Activated T-cell treated with anti-CD3 and anti-CD28 coated beads, Interleukin-2, amount 50 U/mL, for 1 hour (primary cell): ENCODE measurements at regions not wholly inside any gene's neighbourhood (a gene's known extent, or its start where the extent isn't known, plus 50 kb on each side); places are given as distances from the start of the nearest gene placed in this dataset.
"Not testable (repeated sequence)": the region's sequence is repeated elsewhere in the genome, so short reads cannot be mapped to it uniquely, and the experiment has no call there.

ENCODE experiments used
- DNase-seq: peaks from one replicate; pipeline ENCODE4 v3.0.0-alpha.2; 2020

DNA sequence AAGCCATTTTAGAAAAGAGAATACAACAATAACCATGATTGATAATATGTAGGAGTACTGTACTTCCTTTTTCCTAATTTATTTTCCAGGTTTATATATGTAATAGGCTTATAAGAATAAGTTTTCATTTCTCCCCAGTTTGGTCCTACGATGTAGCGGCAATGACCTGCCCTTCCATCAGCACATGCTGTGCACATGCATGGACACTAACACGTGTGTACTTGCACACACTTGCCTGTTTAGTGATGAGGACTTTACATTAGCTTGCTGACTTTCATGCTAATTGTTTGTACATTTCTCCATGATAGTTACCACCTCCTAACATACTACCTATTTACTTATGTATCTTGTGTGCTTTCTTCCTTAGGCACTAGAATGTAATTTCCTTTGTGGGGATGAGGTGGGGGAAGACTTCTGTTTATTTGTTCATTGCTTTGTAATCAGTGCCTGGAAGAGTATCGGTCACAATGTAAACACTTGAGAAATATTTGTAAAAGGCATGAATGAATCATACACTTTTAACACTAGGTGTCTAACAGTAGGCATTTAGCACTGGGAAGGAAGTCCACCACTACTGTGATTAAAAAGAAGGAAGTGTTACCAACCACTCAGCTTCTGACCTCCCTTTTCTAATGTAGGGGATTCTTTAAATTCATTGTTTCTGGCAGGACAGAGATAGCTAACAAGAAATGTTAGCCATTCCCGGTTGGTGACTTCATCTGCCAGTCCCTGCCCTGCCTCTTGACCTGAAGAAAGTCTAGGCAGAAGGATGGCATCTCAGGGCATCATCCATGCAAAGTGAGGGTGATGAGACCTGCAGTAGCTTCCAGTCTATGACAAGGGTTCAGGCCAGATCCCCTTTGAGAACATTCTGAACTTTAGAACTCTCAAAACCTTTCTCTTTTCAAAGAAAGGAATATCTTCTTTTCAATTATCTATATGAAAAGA is 120.2 kb upstream of the RAB18 start:
- no peak for DNase-seq

DNA sequence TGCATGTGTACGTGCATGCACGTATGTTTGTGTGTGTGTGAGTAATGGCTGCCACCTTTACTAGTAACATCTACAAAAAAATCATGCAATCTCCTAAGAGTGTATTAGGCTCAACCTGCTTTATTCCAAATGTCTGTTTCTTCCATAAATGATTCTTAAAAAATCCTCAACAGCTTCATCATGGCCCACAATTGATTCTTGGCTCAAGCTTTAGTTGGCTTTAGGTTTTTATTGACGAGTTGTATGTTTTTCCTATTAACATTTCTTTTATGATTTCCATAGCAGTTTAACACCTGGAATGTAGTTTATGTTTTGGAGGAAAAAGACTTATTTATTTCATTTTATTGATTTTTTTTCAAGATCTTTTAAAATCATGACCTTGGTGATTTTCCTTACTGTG is 121.9 kb upstream of the RAB18 start:
- no peak for DNase-seq

- DNase-seq: no peak
These were observed 123.2 kb upstream of the RAB18 start for GRCh38 chr10:27380929-27381358.

DNA sequence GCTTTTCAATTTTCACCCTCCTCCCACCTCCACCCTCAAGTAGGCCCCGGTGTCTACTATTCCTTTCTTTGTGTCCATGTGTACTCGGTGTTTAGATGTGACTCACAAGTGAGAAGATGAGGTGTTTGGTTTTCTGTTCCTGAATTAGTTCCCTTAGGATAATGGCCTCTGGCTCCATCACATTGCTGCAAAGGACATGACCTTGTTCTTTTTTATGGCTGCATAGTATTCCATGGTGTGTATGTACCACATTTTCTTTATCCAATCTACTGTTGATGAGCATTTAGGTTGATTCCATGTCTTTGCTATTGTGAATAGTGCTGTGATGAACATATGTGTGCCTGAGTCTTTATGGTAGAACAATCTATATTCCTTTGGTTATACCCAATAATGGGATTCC is 125.1 kb upstream of the RAB18 start:
- not testable (repeated sequence) for DNase-seq

DNA sequence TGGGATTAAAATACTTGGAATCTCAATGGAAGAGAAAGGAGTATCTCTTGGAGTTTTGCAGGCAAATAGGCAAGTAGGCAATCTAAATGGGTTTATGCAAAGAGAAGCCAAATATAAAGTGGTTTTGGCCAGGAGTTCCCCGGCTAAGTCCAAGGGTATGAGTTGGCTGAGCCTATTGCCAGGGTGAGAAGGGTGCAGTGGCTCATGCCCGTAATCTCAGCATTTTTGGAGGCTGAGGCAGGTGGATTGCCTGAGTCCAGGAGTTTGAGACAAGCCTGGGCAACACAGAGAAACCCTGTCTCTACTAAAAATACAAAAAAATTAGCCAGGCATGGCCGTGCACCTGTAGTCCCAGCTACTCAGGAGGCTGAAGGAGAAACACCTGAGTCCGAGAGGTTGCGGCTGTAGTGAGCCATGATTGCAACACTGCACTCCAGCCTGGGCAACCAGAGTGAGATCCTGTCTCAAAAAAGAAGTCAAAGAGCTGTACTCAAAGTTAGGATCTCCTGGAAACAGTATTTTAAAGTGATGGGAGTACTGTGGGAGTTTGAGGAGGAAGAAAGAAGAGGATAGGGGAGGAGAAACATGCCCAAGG is 130.4 kb upstream of the RAB18 start:
- no peak for DNase-seq

GRCh38 chr10:27372095-27372494 is 131.5 kb upstream of the ACBD5 start:
- DNase-seq: no peak

DNA sequence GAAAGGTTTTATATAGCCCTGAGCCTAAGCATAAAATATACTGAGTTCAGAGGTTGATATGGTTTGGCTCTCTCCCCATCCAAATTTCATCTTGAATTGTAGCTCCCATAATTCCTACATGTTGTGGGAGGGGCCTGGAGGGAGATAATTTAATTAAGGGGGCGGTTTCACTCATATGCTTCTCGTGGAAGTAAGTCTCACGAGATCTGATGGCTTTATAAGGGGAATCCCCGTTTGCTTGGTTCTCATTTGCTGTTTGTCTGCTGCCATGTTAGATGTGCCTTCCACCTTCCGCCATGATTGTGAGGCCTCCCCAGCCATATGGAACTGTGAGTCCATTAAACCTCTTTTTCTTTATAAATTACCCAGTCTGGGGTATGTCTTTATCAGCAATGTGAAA is 130.8 kb upstream of the ACBD5 start:
- not testable (repeated sequence) for DNase-seq

DNA sequence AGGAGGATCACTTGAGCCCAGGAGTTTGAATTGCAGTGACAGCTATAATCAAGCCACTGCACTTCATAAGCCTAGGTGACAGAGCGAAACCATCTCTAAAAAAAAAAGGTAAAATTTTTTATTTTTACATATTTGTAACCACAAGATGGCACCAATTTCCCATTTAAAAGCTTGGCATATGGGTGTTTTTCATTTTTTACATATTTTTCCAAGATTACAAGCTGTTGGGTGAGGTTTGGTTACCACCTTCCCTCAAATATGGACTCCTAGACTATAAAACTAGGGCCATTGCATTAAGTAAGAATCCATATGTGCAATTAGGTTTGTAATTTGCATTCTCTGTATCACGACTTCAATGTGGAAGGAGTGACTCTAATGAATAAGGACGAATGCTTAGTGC is 129.3 kb upstream of the ACBD5 start:
- DNase-seq: no peak

DNA sequence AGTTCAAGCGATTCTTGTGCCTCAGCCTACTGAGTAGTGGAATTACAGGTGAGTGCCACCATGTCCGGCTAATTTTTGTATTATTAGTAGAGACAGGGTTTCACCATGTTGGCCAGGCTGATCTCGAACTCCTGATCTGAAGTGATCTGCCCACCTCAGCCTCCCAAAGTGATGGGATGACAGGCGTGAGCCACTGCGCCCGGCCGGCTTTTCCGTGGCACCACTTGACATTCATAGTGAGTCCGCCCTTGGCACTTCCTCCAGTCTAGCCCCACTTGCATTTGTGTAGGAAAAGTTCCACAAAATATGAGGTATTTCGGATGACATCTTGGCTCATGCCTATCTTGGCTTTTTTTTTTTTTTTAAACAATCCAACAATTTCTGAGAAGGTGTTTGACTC is 128.1 kb upstream of the ACBD5 start:
- no peak for DNase-seq

DNA sequence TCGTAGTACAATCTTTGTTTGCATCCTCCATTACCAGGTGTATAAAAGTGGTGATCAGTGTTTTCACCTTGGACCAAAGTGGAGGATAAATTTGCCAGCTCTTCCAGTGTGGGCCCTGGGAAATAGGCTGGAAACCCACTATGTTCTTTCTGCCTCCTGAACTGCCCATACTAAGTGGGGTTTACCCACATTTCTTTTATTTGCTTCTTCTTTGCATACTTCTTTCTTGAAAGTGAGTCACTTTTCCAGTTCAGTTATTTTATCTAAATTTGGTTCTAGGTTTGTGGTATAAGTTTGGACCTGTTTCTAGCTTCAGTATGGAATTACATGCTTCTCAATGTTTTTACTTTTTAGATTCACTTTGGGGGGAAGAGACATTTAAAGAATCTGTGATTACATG is 126.2 kb upstream of the ACBD5 start:
- no peak for DNase-seq

- no peak for DNase-seq
These were observed 123.4 kb upstream of the ACBD5 start for GRCh38 chr10:27364028-27364427.

DNA sequence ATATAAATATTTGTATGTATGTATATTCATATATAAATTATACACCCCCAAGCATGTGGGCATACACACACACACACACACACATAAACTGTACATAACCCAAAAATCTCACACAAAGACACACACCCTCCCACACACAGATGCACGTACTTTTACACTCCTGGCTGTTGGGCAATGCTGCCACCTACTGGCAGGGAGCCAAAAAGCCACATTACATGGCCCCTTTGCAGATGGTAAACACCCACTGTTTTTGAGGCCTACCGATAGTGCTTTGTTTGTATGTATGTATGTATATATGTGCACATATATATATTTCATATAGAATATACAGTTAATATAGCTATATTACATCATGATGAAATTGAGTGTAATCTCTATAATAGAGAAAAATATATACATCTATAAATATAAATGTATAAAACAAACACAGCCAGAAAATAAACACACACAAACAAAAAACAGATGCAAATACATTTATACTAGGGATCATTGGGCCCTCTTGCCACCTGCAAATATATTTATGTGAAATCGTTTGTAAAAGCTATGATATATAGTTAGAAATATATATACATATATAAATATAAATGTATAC is 120.1 kb upstream of the ACBD5 start:
- peak; percentile 84 for DNase-seq

DNA sequence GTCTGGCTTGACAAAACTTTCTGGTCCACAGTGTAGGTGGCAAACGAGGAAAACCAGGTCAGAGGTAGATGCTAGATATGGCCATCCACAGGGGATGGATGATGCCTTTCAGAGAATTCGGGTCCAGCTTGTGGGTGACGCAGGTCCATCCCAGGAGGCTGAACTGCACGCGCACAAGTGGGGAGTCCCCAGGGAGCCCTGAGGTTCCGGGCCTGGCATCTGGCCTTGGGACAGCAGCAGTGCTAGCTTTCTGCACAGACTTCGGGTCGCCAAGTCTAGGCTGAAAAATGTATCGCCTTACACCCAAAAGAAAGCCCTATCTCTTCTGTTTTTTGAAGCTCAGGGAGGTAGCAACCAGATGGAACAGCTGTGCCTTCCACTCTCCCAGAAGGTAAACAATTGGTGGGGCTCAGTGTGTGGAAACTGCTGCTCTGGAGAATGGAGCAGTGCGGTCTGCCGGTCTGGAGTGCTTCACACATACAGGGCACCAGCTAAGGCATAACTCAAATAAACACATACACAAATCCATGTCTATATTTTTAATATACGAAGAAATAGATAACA is 119.3 kb upstream of the ACBD5 start:
- DNase-seq: no peak

DNA sequence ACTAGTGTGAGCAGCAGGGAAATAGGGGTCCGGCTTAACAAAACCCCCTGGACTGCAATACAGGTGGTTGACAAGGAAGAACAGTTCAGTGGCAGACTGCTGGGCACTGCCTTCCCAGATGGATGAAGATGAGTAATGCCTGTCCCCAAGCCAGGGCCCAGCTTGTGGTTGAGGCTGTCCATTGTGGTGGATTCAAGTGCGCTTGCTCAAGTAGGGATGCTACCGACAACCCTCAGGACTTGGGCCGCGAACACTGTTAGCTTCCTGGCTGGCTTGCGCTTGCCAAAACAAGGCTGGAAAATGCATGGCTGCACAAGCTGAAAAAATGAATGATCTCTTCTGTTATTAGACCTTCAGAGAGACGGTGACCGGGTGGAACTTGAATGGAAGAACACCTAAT is 116.1 kb upstream of the ACBD5 start:
- no peak for DNase-seq

GRCh38 chr10:27355918-27356573 is 115.4 kb upstream of the ACBD5 start:
- DNase-seq: no peak

- DNase-seq: not testable (repeated sequence)
These were observed 114.2 kb upstream of the ACBD5 start for GRCh38 chr10:27354643-27355270.

- DNase-seq: not testable (repeated sequence)
These were observed 113.5 kb upstream of the ACBD5 start for GRCh38 chr10:27354100-27354499.

DNA sequence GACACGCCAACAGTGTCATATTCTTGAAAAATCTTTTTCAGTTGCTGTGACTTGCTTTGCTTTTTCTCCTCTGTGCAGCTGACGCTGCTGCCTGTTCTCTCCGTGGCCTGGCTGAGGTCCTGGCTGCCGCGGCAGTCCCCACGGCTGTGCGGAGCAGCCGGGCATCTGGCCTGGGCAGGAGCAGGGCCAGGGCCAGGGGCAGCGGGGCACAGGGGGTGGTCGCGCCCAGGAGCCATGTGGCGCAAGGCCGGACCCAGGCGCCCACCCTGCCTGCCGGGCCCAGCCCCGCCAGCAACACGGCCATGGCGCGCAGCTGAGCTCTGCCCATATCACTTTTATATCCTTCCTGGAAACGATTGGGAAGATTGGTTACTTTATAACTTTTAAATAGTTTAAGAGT is 109.4 kb upstream of the ACBD5 start:
- no peak for DNase-seq

DNA sequence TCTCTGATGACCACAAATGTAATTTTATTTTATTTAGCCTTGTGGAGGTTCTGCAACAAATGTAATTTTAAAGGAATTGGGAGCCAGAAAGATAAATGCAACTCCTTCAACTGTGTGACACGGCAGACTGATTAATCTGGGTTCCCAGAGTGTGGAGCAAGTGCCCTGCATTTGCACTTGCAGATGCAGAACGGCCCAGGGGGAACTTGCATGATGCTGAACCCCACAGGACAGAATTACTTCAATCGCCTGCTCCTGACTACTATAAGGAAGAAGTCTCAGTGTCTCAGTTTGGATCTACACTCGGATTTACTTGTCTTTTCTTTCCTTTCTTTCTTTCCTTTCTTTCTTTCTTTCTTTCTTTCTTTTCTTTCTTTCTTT is 107.2 kb upstream of the ACBD5 start:
- DNase-seq: not testable (repeated sequence)

DNA sequence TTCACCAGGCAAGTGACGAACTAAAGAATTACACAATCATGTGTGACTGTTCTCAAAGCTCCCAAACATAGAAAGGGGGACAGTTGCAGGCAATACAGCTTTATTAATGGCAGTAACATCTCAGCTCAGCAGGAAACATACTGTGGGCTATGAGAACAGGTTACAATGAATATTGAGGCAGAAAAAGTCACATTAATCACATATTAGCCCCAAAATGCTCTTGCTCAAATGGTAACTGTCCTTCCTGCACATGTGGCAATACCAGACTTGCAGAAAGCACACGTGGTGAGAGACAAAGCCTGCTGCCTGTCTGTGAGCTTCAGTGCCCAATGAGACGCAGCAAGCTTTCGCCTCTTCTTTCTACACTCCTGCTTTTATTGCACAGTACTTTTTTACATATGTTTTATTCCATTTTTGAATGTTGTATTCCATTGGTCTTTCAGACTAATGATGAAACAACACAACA is 104.9 kb upstream of the ACBD5 start:
- DNase-seq: no peak

GRCh38 chr10:27344568-27345454 is 104.2 kb upstream of the ACBD5 start:
- no peak for DNase-seq
